Activated B cell treated with CpG ODN at 0.5 μM for 24 hours (primary cell): ENCODE measurements at regions not wholly inside any gene's neighbourhood (a gene's known extent, or its start where the extent isn't known, plus 50 kb on each side); places are given as distances from the start of the nearest gene placed in this dataset.

Source experiments
- ATAC-seq: fragments of 200-7000 bp; cut with Tn5 transposase; one replicate; pipeline ENCODE4 v1.10.0; 2021; ENCODE audit warnings: low read depth, mild to moderate bottlenecking, moderate library complexity
- CTCF ChIA-PET: fragments of 350-600 bp; sonication (Branson Sonifier 250); formaldehyde crosslinking; loops from one replicate; lab custom pipeline; 2021; ENCODE audit warnings: antibody characterized with exemption; lab: Charles Lee
- POLR2A ChIA-PET: fragments of 350-600 bp; sonication (Branson Sonifier 250); formaldehyde crosslinking; loops from one replicate; lab custom pipeline; 2021; ENCODE audit warnings: antibody characterized with exemption; lab: Charles Lee
- DNase-seq: peaks from one replicate; pipeline ENCODE4 v3.0.0; 2022
- H3K27ac Mint-ChIP-seq: one replicate; pipeline ENCODE4 v1.8.0; 2020; ENCODE audit warnings: mixed read lengths
- H3K27me3 Mint-ChIP-seq: one replicate; pipeline ENCODE4 v1.8.0; 2021; ENCODE audit warnings: mixed read lengths
- H3K36me3 Mint-ChIP-seq: one replicate; pipeline ENCODE4 v1.8.0; 2021; ENCODE audit warnings: low read depth, mixed read lengths
- H3K4me1 Mint-ChIP-seq: one replicate; pipeline ENCODE4 v1.8.0; 2021; ENCODE audit warnings: mixed read lengths
- H3K4me3 Mint-ChIP-seq: one replicate; pipeline ENCODE4 v1.8.0; 2020; ENCODE audit warnings: mild to moderate bottlenecking, mixed read lengths
- H3K9me3 Mint-ChIP-seq: one replicate; pipeline ENCODE4 v1.8.0; 2020; ENCODE audit warnings: mixed read lengths
- intact Hi-C: fragments of 100-400 bp; cut with micrococcal nuclease; formaldehyde crosslinking; loops from one replicate; pipeline ENCODE4 v1.15.1; 2024
- TF ChIP-seq, protein P1 (sequence below): fragments of 200-600 bp; IDR thresholded peaks from one replicate; pipeline ENCODE4 v1.8.0; 2022; ENCODE audit warnings: antibody characterized with exemption, mild to moderate bottlenecking

DNA sequence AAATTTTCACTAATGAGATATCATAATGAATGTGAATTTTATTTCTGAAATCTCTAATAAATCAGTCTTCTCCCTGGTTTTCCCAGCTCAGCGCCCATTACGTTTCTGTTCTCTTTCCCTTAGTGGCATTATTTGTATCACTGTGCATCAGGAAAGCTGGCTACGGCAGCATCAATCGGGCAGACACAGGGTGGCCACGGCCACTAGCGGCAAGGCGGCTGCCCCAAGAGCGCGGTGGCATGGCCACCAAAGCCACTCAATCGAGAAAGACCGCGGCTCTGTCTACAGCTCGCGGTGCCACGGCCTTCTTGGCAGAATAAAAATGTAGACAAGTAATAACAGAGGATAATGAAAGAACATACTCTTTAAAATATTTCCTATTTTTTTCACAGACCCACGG, 168.0 kb downstream of the RPIA start:
- CTCF ChIA-PET, result interaction anchor here (0.7 to 12.0 kb wide), 6 partner anchors 12 to 284 kb away, joined by 3 to 187 read pairs (median 6); no protein-coding TSS in a partner anchor
- TF ChIP-seq, protein P1, sequence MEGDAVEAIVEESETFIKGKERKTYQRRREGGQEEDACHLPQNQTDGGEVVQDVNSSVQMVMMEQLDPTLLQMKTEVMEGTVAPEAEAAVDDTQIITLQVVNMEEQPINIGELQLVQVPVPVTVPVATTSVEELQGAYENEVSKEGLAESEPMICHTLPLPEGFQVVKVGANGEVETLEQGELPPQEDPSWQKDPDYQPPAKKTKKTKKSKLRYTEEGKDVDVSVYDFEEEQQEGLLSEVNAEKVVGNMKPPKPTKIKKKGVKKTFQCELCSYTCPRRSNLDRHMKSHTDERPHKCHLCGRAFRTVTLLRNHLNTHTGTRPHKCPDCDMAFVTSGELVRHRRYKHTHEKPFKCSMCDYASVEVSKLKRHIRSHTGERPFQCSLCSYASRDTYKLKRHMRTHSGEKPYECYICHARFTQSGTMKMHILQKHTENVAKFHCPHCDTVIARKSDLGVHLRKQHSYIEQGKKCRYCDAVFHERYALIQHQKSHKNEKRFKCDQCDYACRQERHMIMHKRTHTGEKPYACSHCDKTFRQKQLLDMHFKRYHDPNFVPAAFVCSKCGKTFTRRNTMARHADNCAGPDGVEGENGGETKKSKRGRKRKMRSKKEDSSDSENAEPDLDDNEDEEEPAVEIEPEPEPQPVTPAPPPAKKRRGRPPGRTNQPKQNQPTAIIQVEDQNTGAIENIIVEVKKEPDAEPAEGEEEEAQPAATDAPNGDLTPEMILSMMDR, result no peak
- no peak for ATAC-seq

DNA sequence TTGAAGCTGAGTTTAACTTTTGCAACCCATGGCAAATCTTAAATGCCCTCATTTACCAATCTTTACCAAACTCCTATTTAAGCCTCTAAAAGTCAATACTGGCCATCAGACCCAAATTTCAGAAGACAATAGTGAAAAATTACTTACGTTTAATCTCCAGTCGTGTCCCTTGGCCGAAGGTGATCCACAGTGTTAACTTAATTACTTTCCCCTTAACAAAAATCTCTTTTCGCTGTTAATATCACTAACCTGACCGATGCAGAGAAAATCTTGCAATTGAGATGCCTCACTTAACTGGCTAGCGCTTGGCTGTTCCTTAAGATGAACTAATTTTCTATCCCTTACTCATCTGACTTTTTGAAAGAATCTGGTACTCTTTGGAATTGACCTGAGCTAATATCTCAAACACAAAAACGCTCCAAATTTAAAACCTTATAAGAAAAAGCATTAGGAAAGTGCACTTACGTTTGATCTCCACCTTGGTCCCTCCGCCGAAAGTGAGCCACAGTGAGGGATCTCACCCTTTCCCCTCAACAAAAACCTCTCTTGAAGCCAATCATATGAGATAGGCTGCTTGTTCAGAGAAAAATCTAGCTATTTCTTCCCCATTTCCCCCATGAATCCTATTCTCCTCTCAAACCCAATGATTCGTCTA, 169.1 kb downstream of the RPIA start:
- H3K4me1 Mint-ChIP-seq, result peaks cover 40% of the 10 kb centered on the region
- POLR2A ChIA-PET, result interaction anchor here (0.7 to 18.4 kb wide), 10 partner anchors 9 to 855 kb away, joined by 3 to 1820 read pairs (median 11); no protein-coding TSS in a partner anchor
- intact Hi-C loops, result loop anchor here (1.0 to 2.0 kb wide), 4 partner anchors 25 to 282 kb away; no protein-coding TSS in a partner anchor
- ATAC-seq (no peak), DNase-seq (no peak)
- no peaks in the 10 kb centered on the region for H3K27me3 Mint-ChIP-seq
- H3K36me3 Mint-ChIP-seq, result peaks cover 78% of the 10 kb centered on the region
- CTCF ChIA-PET, result interaction anchor here (0.8 to 12.0 kb wide), 4 partner anchors 20 to 282 kb away, joined by 3 to 187 read pairs (median 4); no protein-coding TSS in a partner anchor
- TF ChIP-seq, protein P1, result no peak
- H3K4me3 Mint-ChIP-seq, result peak overlapping the region; percentile 97
- H3K27ac Mint-ChIP-seq, result peak overlapping the region; percentile 98
- H3K9me3 Mint-ChIP-seq, result no peaks in the 10 kb centered on the region

More for the DNA sequence above, 168.0 kb downstream of the RPIA start:
- no peaks in the 10 kb centered on the region for H3K9me3 Mint-ChIP-seq
- POLR2A ChIA-PET, result interaction anchor here (0.7 to 18.4 kb wide), 12 partner anchors 10 to 293 kb away, joined by 3 to 1820 read pairs (median 8); no protein-coding TSS in a partner anchor
- peak overlapping the region; percentile 97 for H3K4me3 Mint-ChIP-seq
- intact Hi-C loops, result no loop called here
- no peak for DNase-seq
- peaks cover 46% of the 10 kb centered on the region for H3K4me1 Mint-ChIP-seq
- H3K36me3 Mint-ChIP-seq, result peaks cover 74% of the 10 kb centered on the region
- peak overlapping the region; percentile 98 for H3K27ac Mint-ChIP-seq
- H3K27me3 Mint-ChIP-seq, result no peaks in the 10 kb centered on the region

DNA sequence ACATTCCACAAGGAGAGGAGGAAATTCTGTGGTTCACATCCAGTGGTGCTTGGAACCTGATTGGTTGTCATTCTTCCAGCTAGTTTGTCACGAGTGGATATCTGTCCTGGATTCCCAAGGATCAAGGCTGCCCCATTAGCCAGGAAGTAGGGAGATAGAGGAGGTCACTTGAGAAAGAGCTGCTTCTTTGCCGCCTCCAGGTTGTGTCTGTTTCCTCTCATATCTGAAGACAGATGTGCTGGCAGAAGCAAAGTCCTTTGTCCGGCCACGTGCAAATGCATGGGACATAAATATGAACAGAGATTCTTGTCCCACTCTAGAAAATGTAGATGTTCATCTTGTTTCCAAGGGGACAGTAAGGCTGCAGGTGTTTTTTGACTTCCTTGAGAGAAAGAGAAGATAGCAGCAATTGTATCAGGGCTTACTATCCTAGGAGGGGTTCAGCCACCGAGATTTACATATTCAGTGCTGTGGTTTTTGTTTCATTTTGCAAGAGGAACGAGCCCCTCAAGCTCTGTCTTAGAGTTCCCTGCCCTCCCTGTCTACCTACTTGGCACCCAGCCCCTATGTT, 174.4 kb downstream of the RPIA start:
- ChIA-PET POLR2A (interaction anchor here (0.8 to 18.4 kb wide), 8 partner anchors 10 to 28 kb away, joined by 3 to 1820 read pairs (median 8); no protein-coding TSS in a partner anchor), CTCF (interaction anchor here (0.6 to 12.0 kb wide), 4 partner anchors 10 to 33 kb away, joined by 3 to 187 read pairs (median 4); no protein-coding TSS in a partner anchor)

DNA sequence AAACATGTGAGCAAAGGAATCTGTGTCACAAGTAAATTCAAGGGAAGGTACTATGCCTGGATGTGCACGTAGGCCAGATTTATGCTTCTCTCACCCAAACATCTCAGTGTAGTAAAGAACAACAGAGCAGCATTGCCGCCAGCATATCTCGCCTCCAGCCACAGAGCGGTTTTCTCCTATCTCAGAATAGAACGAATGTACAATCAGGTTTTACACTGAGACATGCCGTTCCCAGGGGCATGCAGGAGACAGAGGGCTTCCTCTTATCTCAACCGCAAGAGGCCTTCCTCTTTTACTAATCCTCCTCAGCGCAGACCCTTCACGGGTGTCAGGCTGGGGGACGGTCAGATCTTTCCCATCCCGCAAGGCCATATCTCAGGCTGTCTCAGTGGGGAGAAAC, 175.3 kb downstream of the RPIA start:
- TF ChIP-seq, protein P1, result no peak
- H3K4me3 Mint-ChIP-seq, result peak overlapping the region; percentile 91
- H3K9me3 Mint-ChIP-seq, result no peaks in the 10 kb centered on the region
- peaks cover 52% of the 10 kb centered on the region for H3K4me1 Mint-ChIP-seq
- ATAC-seq (no peak), DNase-seq (no peak)
- ChIA-PET POLR2A (interaction anchor here (1.0 to 18.4 kb wide), 6 partner anchors 11 to 25 kb away, joined by 3 to 1820 read pairs (median 8); no protein-coding TSS in a partner anchor), CTCF (interaction anchor here (1.2 kb wide), 1 partner anchor 13 kb away, joined by 4 read pairs; no protein-coding TSS in a partner anchor)
- H3K27ac Mint-ChIP-seq, result peak overlapping the region; percentile 91
- intact Hi-C loops, result loop anchor here (2.0 kb wide), 1 partner anchor 14 kb away; no protein-coding TSS in a partner anchor
- H3K36me3 Mint-ChIP-seq, result peaks cover 31% of the 10 kb centered on the region
- H3K27me3 Mint-ChIP-seq, result no peaks in the 10 kb centered on the region

More for the DNA sequence above, 174.4 kb downstream of the RPIA start:
- intact Hi-C loops, result loop anchor here (2.0 kb wide), 1 partner anchor 15 kb away; no protein-coding TSS in a partner anchor
- H3K27ac Mint-ChIP-seq, result peak overlapping the region; percentile 91
- H3K4me3 Mint-ChIP-seq, result peak overlapping the region; percentile 91
- H3K36me3 Mint-ChIP-seq, result peaks cover 39% of the 10 kb centered on the region
- peaks cover 45% of the 10 kb centered on the region for H3K4me1 Mint-ChIP-seq
- DNase-seq (no peak), ATAC-seq (peak; percentile 79)
- H3K9me3 Mint-ChIP-seq, result no peaks in the 10 kb centered on the region
- H3K27me3 Mint-ChIP-seq, result no peaks in the 10 kb centered on the region
- TF ChIP-seq, protein P1, result no peak
